Mammary epithelial cell (primary cell): ENCODE measurements at regions not wholly inside any gene's neighbourhood (a gene's known extent, or its start where the extent isn't known, plus 50 kb on each side); places are given as distances from the start of the nearest gene placed in this dataset.

Source experiments
- CTCF ChIP-seq, 2 donors: IDR thresholded peaks in 1 of 2; conservative IDR thresholded peaks in 1 of 2; 2 replicates each; pipeline ENCODE4 v1.5.1; 2011 to 2012; ENCODE audit warnings: inconsistent platforms in 2 of 2, low read length in 2 of 2, mild to moderate bottlenecking in 2 of 2, control low read depth in 1 of 2, low read depth in 1 of 2; ENCODE audit not compliant: insufficient read depth in 1 of 2; ENCODE audit errors: extremely low read depth in 1 of 2
- EZH2 ChIP-seq: IDR thresholded peaks from 2 replicates; pipeline ENCODE4 v1.6.1; 2012; ENCODE audit warnings: low read length, inconsistent platforms, borderline replicate concordance

GRCh38 chr9:73845954-73846690 lies 651.0 kb upstream of the RORB start:
- TF ChIP-seq CTCF (conservative IDR thresholded peaks at IDR 0.05 in 1 of 2, IDR thresholded peaks at IDR 0.05 in 1 of 2; ENCODE audit: extremely low read depth in 1 of 2, insufficient read depth in 1 of 2, low read depth in 1 of 2, low read length in 2 of 2) (no peak), EZH2 (no peak)
